ENCODE measurements at regions not wholly inside any gene's neighbourhood (a gene's known extent, or its start where the extent isn't known, plus 50 kb on each side); places are given as distances from the start of the nearest gene placed in this dataset.

DNA sequence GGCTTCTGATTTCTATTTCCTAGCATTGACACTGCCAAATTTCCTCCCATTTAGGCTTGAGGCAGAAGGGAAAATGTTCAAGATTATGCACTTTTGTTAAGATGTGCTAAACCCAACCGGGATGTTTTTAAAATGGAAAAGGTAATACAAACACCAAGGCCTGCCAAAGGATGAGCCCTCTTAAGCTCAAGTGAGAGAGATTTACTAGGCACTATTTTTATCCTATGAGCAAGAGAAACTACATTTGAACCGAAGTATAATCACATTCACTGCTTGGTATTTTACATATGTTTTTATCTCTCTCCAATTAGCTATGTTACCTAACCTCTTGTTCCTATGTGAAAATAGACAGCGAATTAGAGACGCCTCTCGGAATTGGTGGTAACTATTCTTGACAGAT lies 295.8 kb downstream of the GABRB3 start:
- DNase-seq (ENCODE audit: low read depth, low spot score) = no peak

DNA sequence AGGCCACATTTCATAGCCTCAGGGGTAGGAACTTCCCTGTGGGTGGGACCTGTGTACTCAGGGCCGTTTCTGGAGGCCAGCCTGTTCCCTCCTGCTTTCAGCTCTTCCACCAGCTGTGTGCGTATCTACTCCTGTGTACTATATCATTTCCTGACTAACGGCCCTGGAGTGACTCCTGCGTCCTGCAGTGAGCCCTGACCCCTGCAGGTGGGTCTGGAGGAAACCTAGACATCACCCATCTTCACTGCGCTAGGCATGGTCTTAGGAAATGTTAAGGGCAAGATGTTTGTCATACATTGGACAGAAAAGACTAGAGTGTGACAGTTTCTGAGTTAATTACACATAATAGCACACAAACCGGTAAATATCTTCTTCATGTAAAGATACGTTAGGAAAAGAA lies 297.3 kb downstream of the GABRB3 start:
- no peak for DNase-seq (ENCODE audit: low read depth, low spot score)

- no peak for DNase-seq (ENCODE audit: low read depth, low spot score)
These were observed 300.2 kb downstream of the GABRB3 start for GRCh38 chr15:26472661-26473060.

GRCh38 chr15:26461847-26462608 lies 310.8 kb downstream of the GABRB3 start:
- DNase-seq (ENCODE audit: low read depth, low spot score) = no peak

DNA sequence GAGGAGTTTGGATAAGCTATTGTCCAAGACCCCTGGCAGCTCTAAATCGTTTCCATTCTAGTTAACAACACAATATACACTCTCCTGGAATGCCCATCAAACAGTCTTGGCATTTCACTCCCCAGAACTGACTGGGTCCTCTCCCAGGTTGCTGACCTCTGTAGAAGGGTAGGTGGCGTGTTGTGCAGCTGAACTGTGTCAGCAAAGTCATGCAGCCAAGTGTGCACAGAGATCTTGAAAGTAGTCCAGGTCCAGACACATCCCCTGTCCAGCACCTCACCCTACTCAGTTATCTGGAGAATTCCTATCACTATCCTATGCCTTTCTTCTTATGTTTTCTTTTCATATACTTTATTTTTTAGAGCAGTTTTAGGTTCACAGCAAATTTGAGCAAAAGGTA lies 312.7 kb downstream of the GABRB3 start:
- DNase-seq (ENCODE audit: low read depth, low spot score) = no peak

DNA sequence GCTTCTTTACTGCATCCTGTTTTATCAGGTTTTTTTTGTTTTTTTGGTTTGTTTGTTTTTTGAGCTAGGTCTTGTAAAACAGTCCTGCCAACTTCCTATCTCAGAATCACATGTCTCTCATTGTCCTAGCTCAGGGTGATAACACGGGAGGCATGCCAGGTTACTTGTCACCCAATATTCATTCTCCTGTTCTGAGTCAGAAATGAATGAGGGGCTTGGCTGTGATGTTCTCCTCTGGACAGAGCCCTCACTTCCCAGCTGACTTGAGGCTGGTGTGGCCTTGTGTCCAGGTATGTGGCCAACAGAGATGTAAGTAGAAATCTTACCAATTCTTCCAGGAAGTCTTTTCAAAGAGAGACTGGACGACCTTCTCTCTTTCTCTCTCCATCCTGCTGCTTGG lies 317.0 kb downstream of the GABRB3 start:
- DNase-seq (ENCODE audit: low read depth, low spot score) = no peak

DNA sequence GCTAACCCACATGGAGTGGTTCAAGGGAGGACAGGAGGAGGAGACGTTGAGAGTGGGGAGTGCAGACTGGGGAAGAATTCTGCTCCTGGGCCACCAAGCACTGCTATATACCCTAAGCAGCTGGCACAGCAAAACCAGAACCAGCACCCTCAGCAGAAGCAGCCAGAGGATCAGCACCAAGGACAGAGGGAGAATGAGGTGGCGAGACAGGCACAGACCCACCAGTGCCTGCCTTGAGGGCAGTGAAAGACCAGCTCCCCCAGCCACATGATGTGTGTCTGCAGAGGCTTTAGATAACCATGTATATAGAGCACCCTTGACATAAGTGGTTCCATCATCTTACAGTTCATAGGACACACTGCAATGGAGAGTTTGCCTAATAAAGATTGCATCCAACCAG lies 319.0 kb downstream of the GABRB3 start:
- no peak for DNase-seq (ENCODE audit: low read depth, low spot score)

DNA sequence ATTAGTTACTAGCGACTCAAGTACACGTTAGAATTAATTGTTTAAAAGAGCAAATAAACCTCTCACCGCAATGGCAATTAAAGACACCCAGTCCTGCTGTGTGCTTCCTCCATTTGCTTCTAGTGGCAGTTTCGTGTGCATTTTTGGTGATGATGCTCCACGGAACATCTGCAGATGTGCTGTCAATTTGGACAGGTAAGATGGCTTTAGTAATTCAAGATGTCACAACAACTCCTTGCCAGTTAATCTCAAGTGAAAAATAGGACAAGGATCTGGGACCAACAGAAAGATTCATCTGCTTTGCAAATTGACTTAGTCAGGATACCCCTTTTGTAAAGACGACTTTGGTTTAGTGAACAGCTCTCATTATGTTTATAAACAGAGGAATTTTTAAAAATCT lies 320.9 kb downstream of the GABRB3 start:
- DNase-seq (ENCODE audit: low read depth, low spot score) = no peak

DNA sequence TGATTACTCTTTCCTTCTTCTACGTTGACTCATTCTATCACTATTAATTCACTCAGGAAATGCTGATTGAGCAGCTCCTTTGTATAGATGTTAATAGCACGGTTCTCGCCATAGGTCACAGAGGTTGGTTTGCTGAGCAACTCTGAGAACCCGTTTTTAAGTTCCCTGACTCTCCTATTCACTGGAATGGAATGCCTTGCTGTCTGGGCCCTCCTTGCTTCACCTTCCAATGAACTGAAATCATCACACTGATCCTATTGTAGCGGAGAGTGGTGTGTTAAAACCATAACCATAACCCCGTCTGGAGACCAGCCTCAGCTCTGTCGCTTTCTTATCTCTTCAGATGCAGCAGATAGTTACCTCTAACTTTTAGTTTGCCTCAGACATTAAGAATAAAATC lies 323.6 kb downstream of the GABRB3 start:
- DNase-seq (ENCODE audit: low read depth, low spot score) = no peak

DNA sequence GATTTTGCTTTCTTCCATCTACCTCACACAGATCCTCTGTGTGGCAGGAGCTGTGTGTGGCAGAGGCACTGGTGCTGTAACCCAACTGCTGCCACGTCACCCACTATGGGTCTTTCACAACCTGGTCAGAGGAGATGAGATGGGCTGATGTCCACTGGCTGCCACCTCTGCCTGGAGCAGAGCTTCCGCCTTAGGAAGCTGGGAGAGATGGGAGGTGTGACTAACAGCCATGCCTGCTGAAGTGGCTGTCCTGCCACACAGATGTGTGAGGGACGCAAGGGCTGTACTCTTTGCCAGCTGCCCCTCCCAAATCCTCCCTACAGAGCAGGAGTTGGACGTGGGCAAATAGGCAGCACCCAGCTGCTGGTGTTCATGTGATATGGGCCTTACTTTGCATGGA lies 329.5 kb downstream of the GABRB3 start:
- DNase-seq (ENCODE audit: low read depth, low spot score) = no peak

- DNase-seq (ENCODE audit: low read depth, low spot score) = no peak
These were observed 330.2 kb downstream of the GABRB3 start for GRCh38 chr15:26442680-26443079.

DNA sequence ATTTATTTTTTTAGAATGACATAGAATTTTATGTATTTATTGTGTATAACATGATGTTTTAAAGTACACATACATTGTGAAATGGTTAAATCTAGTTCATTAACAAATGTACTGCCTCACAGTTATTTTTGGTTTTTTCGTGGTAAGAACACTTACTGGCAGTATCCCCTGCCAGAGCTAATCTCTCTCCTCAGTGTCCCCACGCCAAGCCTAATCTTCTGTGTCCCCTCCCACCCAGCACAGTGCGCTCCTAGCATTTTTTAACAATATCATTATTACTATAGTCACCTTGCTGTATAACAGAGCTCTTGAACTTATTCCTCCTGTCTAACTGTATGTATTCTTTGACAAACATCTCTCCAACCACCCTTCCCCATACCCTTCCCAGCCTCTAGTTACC lies 333.2 kb downstream of the GABRB3 start:
- no peak for DNase-seq (ENCODE audit: low read depth, low spot score)

DNA sequence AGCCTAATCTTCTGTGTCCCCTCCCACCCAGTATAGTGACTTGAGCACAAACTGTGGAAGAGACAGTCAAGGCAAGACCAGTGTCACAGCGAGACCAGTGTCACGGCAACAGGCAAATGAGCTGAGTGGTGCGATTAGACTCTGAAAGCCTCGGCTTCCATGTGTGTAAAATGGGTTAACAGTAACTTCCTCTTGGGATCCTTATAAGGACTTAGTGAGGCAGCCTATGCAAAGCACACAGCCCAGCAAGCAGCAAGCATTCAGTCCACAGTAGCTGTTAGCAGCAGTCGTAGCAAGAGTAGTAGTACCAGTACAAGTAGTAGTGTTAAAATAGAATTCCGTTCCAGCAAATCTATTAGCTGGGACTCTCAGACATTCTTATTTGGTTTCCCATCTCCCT lies 334.1 kb downstream of the GABRB3 start:
- no peak for DNase-seq (ENCODE audit: low read depth, low spot score)

- DNase-seq (ENCODE audit: low read depth, low spot score) = no peak
These were observed 334.6 kb downstream of the GABRB3 start for GRCh38 chr15:26438316-26438715.

DNA sequence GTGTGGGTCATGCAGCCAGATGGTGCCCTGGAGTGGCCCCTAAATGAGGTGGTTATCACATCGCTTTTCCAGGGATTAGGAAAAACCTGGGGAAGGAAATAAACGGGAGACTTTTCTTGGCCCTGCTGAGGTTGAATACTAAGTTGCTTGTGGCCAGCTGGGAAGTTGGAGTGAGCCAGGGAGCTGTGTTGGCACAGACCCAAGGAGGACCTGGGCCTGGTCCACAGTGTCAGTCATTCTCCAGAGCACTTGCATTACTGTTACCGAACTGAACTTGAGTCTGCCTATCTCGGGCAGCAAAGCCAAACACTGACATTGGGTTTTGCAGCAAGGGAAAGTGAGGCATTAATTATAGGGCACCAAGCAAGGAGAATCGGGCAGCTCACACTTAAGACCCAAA lies 339.0 kb downstream of the GABRB3 start:
- DNase-seq (ENCODE audit: low read depth, low spot score) = no peak

- no peak for DNase-seq (ENCODE audit: low read depth, low spot score)
These were observed 339.8 kb downstream of the GABRB3 start for GRCh38 chr15:26433060-26433459.

- DNase-seq (ENCODE audit: low read depth, low spot score) = no peak
These were observed 351.8 kb downstream of the GABRB3 start for GRCh38 chr15:26421065-26421464.

GRCh38 chr15:26395624-26396023 lies 377.2 kb downstream of the GABRB3 start:
- no peak for DNase-seq (ENCODE audit: low read depth, low spot score)

DNA sequence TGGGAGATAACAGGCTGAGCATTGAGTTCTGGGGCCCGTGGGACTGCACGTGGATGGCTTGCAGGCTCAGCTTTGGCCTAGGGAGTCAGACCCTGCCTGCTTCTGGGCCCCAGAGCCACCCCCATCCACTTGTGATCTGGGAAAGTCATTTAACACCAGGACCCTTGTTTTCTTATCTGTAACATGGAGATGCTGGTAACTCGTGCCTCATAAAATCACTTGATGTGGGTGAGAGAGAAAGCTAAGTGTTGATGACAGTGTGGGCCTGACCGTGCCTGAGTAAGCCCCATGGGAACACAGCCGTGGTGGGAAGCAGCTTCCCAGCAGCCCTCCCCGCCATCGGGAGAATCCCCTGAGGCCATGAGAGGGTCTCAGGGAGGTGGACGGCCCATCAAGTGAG lies 378.1 kb downstream of the GABRB3 start:
- DNase-seq (ENCODE audit: low read depth, low spot score) = no peak

DNA sequence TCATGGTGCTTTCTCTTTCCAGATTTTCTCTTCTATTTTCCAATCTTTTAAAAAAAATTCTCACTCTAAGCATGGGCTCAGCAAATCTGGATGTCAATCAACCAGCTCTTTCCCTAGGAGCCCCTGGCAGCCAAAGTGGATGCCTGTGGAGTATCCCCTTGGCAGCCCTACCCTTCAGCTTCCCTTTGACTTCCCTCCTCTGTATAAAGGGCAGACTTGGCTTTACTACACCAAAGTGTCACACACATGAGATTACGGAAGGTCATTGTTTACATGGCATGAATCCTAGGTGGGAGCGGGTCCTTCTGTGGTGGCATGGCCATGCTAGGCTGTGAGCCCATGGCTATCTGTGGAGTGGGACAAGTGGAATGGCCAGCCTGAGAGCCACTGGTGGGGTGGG lies 379.9 kb downstream of the GABRB3 start:
- no peak for DNase-seq (ENCODE audit: low read depth, low spot score)

- no peak for DNase-seq (ENCODE audit: low read depth, low spot score)
These were observed 381.2 kb downstream of the GABRB3 start for GRCh38 chr15:26391567-26392194.

DNA sequence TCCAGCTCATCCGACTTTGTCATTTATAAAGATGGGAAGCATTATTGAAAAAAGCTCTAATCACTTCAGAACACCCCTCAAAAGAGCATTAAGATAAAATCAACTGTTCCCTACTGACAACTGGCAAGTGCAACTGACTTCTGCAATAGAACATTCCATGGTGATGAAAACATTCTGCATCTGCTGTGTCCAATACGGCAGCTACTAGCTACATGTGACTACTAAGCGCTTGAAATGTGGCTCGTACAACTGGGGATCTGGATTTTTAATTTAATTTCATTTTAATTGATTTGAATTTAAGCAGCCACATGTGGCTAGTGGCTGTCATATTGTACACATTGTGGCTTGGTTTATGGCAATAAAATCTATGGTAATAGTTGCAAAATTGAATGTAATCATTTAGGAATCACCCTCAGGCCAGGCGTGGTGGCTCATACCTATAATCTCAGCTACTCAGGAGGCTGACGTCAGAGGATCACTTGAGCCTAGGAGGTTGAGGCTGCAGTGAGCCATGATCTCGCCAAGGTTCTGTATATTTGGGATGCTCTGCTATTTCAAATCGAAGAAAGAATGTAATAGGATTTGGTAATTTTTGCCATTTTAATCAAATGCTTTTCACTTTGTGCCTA lies 390.3 kb downstream of the GABRB3 start:
- DNase-seq (ENCODE audit: low read depth, low spot score) = no peak

DNA sequence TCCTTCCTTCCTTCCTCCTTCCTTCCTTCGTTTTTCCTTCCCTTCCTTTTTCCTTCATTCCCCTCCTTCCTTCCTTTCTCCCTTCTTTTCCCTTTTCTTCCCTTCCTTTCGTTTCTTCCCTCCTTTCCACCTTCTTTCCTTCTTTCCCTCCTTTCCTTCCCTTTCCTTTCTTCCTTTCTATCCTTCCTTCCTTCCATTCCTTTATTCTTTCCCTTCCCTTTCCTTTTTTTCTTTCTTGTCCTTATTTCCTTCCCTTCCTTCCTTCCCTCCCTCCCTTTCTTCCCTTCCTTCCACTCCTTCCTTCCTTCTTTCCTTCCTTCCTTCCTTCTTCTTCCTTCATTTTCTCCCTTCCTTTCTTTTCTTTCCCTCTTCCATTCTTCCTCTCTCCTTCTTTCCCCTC lies 394.6 kb downstream of the GABRB3 start:
- no peak for DNase-seq (ENCODE audit: low read depth, low spot score)
